Testis (tissue), 2 donors: ENCODE measurements at regions not wholly inside any gene's neighbourhood (a gene's known extent, or its start where the extent isn't known, plus 50 kb on each side); places are given as distances from the start of the nearest gene placed in this dataset.

Experiments used
- DNase-seq: peaks from one replicate; pipeline ENCODE4 v3.0.0-alpha.2; 2019
- H3K27ac ChIP-seq, 2 donors: fragments of 200-600 bp; sonication (generic); one replicate each; pipeline ENCODE4 v1.5.1; 2019
- H3K27me3 ChIP-seq: fragments of 200-600 bp; sonication (generic); one replicate; pipeline ENCODE4 v1.5.1; 2019
- H3K36me3 ChIP-seq: fragments of 200-600 bp; sonication (generic); one replicate; pipeline ENCODE4 v1.5.1; 2017; ENCODE audit warnings: low read depth; ENCODE audit errors: missing control alignments
- H3K4me1 ChIP-seq: fragments of 200-600 bp; sonication (generic); one replicate; pipeline ENCODE4 v1.5.1; 2019
- H3K4me3 ChIP-seq, 2 donors: fragments of 200-600 bp; sonication (generic); one replicate each; pipeline ENCODE4 v1.5.1; 2017 to 2019
- H3K9me3 ChIP-seq: fragments of 200-600 bp; sonication (generic); one replicate; pipeline ENCODE4 v1.5.1; 2017
- CTCF ChIP-seq, 3 experiments: fragments of 450-650 bp in 2 of 3; fragments of 200-600 bp in 1 of 3; sonication (generic) in 1 of 3; IDR thresholded peaks; one replicate each; pipeline ENCODE4 v1.5.1; 2016 to 2019; ENCODE audit warnings: antibody characterized with exemption in 3 of 3, mild to moderate bottlenecking in 2 of 3, moderate library complexity in 1 of 3
- POLR2A ChIP-seq: fragments of 450-650 bp; IDR thresholded peaks from one replicate; pipeline ENCODE4 v1.6.1; 2017; ENCODE audit warnings: antibody characterized with exemption, mild to moderate bottlenecking, moderate library complexity
- WGBS, 2 donors: methylation state at CpG; one replicate each; pipeline ENCODE4 v1.1.5; 2018; 5-methylcytosine and 5-hydroxymethylcytosine counted together
- intact Hi-C: fragments of 100-400 bp; cut with DNase I; formaldehyde crosslinking; loops from one replicate; pipeline ENCODE4 v1.15.1; 2023; ENCODE audit warnings: low total_unique reads

GRCh38 chr7:67566101-67566500 lies 569.5 kb downstream of the TYW1 start:
- Histone ChIP-seq H3K27ac (no peak overlapping the region), H3K27me3 (no peaks in the 10 kb centered on the region), H3K9me3 (no peaks in the 10 kb centered on the region), H3K36me3 (no peaks in the 10 kb centered on the region), H3K4me1 (no peaks in the 10 kb centered on the region), H3K4me3 (no peak overlapping the region)
- 61 to 63% methylated on average over 4 of the region's 4 CpGs for WGBS, 2 donors
- DNase-seq = no peak
- intact Hi-C loops = no loop called here
- TF ChIP-seq CTCF (IDR thresholded peaks at IDR 0.05) (no peak), POLR2A (no peak)

- TF ChIP-seq POLR2A = no peak
- TF ChIP-seq CTCF (IDR thresholded peaks at IDR 0.05) = no peak
- WGBS, 2 donors = 71 to 78% methylated on average over 7 of the region's 7 CpGs
- no peaks in the 10 kb centered on the region for H3K4me1 ChIP-seq
- no peak overlapping the region for H3K27ac ChIP-seq
- intact Hi-C loops = no loop called here
- no peaks in the 10 kb centered on the region for H3K36me3 ChIP-seq
- no peak for DNase-seq
- no peaks in the 10 kb centered on the region for H3K27me3 ChIP-seq
- H3K4me3 ChIP-seq = no peak overlapping the region
- no peaks in the 10 kb centered on the region for H3K9me3 ChIP-seq
These were observed 574.5 kb downstream of the TYW1 start for GRCh38 chr7:67571026-67571545.

- Histone ChIP-seq H3K4me1 (no peaks in the 10 kb centered on the region), H3K4me3 (no peak overlapping the region), H3K27me3 (no peaks in the 10 kb centered on the region), H3K9me3 (no peaks in the 10 kb centered on the region), H3K36me3 (no peaks in the 10 kb centered on the region), H3K27ac (no peak overlapping the region)
- no peak for DNase-seq
- 77 to 81% methylated on average over 4 of the region's 4 CpGs for WGBS, 2 donors
- intact Hi-C loops = no loop called here
- TF ChIP-seq POLR2A = no peak
- no peak for TF ChIP-seq CTCF (IDR thresholded peaks at IDR 0.05)
These were observed 577.0 kb downstream of the TYW1 start for GRCh38 chr7:67573639-67574038.

- Histone ChIP-seq H3K9me3 (no peaks in the 10 kb centered on the region), H3K4me3 (no peak overlapping the region), H3K27ac (no peak overlapping the region), H3K4me1 (no peaks in the 10 kb centered on the region), H3K27me3 (no peaks in the 10 kb centered on the region), H3K36me3 (no peaks in the 10 kb centered on the region)
- DNase-seq = no peak
- TF ChIP-seq CTCF (IDR thresholded peaks at IDR 0.05) (no peak), POLR2A (no peak)
- 73 to 91% methylated on average over 5 of the region's 5 CpGs for WGBS, 2 donors
- intact Hi-C loops = no loop called here
These were observed 592.0 kb downstream of the TYW1 start for GRCh38 chr7:67588631-67589030.

- H3K9me3 ChIP-seq = no peaks in the 10 kb centered on the region
- no peaks in the 10 kb centered on the region for H3K27me3 ChIP-seq
- no peaks in the 10 kb centered on the region for H3K36me3 ChIP-seq
- 80 to 81% methylated on average over 10 of the region's 10 CpGs for WGBS, 2 donors
- intact Hi-C loops = no loop called here
- H3K27ac ChIP-seq = no peak overlapping the region
- H3K4me3 ChIP-seq = no peak overlapping the region
- no peak for TF ChIP-seq CTCF (IDR thresholded peaks at IDR 0.05)
- TF ChIP-seq POLR2A = no peak
- no peak for DNase-seq
- no peaks in the 10 kb centered on the region for H3K4me1 ChIP-seq
These were observed 592.5 kb downstream of the TYW1 start for GRCh38 chr7:67589183-67589582.
